HepG2 (cell line): ENCODE measurements at regions not wholly inside any gene's neighbourhood (a gene's known extent, or its start where the extent isn't known, plus 50 kb on each side); places are given as distances from the start of the nearest gene placed in this dataset.

ENCODE experiments used
- CSRNP1 ChIP-seq: sonication (generic); formaldehyde crosslinking; IDR thresholded peaks from 2 replicates; pipeline ENCODE4 v1.8.1; 2023; ENCODE audit warnings: mild to moderate bottlenecking, missing genetic modification reagents
- ESRRA ChIP-seq: sonication (generic); formaldehyde crosslinking; IDR thresholded peaks from 2 replicates; pipeline ENCODE4 v1.5.1; 2020; ENCODE audit warnings: mild to moderate bottlenecking, low read depth, missing genetic modification reagents
- GPBP1L1 ChIP-seq: sonication (generic); formaldehyde crosslinking; IDR thresholded peaks from 2 replicates; pipeline ENCODE4 v1.5.0; 2020; ENCODE audit warnings: mild to moderate bottlenecking, missing genetic modification reagents
- HBP1 ChIP-seq: IDR thresholded peaks from 2 replicates; pipeline ENCODE4 v1.6.1; 2016; ENCODE audit warnings: low read depth, control low read depth
- JARID2 ChIP-seq: sonication (generic); formaldehyde crosslinking; IDR thresholded peaks from 2 replicates; pipeline ENCODE4 v1.8.1; 2023; ENCODE audit warnings: missing genetic modification reagents, inconsistent platforms; ENCODE audit not compliant: insufficient replicate concordance
- KIAA2018 ChIP-seq: sonication (generic); formaldehyde crosslinking; IDR thresholded peaks from 2 replicates; pipeline ENCODE4 v1.5.0; 2020; ENCODE audit warnings: mild to moderate bottlenecking, missing genetic modification reagents, borderline replicate concordance
- MAFK ChIP-seq, 2 experiments: IDR thresholded peaks in 1 of 2; conservative IDR thresholded peaks in 1 of 2; 2 replicates each; pipeline ENCODE4 v1.6.1; 2011; ENCODE audit warnings: improper control_type of control experiment in 2 of 2, low read length in 2 of 2
- POLR2G ChIP-seq: fragments of 200-400 bp; formaldehyde crosslinking; IDR thresholded peaks from 2 replicates; pipeline ENCODE4 v1.6.1; 2018; ENCODE audit warnings: mild to moderate bottlenecking, low read depth, low read length, moderate library complexity
- ZBTB39 ChIP-seq: sonication (generic); formaldehyde crosslinking; IDR thresholded peaks from 2 replicates; pipeline ENCODE4 v1.5.0; 2020; ENCODE audit warnings: missing genetic modification reagents
- ZNF160 ChIP-seq: sonication (generic); formaldehyde crosslinking; IDR thresholded peaks from 2 replicates; pipeline ENCODE4 v1.8.0; 2022; ENCODE audit warnings: mild to moderate bottlenecking, inconsistent platforms, missing genetic modification reagents
- ZNF282 ChIP-seq: fragments of 450-650 bp; IDR thresholded peaks from 2 replicates; pipeline ENCODE4 v1.6.1; 2018; ENCODE audit not compliant: partially characterized antibody
- ZNF883 ChIP-seq: sonication (generic); formaldehyde crosslinking; IDR thresholded peaks from 2 replicates; pipeline ENCODE4 v1.5.1; 2020; ENCODE audit warnings: mild to moderate bottlenecking, missing genetic modification reagents; ENCODE audit errors: not compliant biosample characterization
- ZSCAN31 ChIP-seq: sonication (generic); formaldehyde crosslinking; IDR thresholded peaks from 2 replicates; pipeline ENCODE4 v1.5.0; 2020; ENCODE audit warnings: low read depth, mild to moderate bottlenecking, missing genetic modification reagents

GRCh38 chr2:216571909-216572513, 61.2 kb upstream of the IGFBP2 start (continued):
- no peak for TF ChIP-seq KIAA2018
- no peak for TF ChIP-seq JARID2 (CRISPR knock-in tag)
- TF ChIP-seq MAFK (conservative IDR thresholded peaks at IDR 0.05 in 1 of 2, IDR thresholded peaks at IDR 0.05 in 1 of 2; ENCODE audit: low read length in 2 of 2): peak; percentile 86 to 88
- no peak for TF ChIP-seq ZSCAN31 (CRISPR knock-in tag)
- TF ChIP-seq HBP1 (CRISPR knock-in tag): no peak
- no peak for TF ChIP-seq ZNF282
- TF ChIP-seq GPBP1L1 (CRISPR knock-in tag): no peak
- no peak for TF ChIP-seq ZBTB39 (CRISPR knock-in tag)
- 0 out of 2 replicates have a peak, but pooled peaks have one; percentile 29 for TF ChIP-seq POLR2G
- no peak for TF ChIP-seq ZNF883 (CRISPR knock-in tag)
- TF ChIP-seq ZNF160 (CRISPR knock-in tag): no peak
- TF ChIP-seq CSRNP1 (CRISPR knock-in tag): no peak
- no peak for TF ChIP-seq ESRRA (CRISPR knock-in tag)
